Activated CD4-positive, alpha-beta T cell treated with anti-CD3 and anti-CD28 coated beads, Interleukin-10, Interleukin-2, amounts not matched to agents 100 ng/mL and 50 ng/mL, durations not matched to agents 16 hours and 8 hours (primary cell): ENCODE measurements at regions not wholly inside any gene's neighbourhood (a gene's known extent, or its start where the extent isn't known, plus 50 kb on each side); places are given as distances from the start of the nearest gene placed in this dataset.
"Not testable (repeated sequence)": the region's sequence is repeated elsewhere in the genome, so short reads cannot be mapped to it uniquely, and the experiment has no call there.

Experiments used
- DNase-seq: peaks from one replicate; pipeline ENCODE4 v3.0.0-alpha.2; 2020

DNA sequence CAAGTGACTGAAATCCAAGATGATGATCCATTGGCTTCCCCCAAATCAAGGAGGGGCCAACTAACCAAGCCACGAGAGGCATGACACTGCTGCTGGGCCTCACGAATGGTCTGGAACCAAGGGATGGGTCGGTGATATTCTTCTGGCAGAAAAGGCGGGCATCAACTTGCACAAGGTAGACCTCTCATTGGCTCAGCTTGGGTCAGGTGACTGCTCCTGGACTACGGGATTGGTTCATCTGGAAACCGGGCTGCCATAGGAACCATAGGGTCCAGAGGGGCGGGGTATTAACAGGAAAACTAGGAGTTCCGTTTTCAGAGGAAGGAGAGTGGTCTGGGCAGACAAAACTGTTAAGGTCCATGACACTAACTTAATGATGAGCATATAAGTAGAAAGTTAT lies 100.9 kb downstream of the TFAP2C start:
- DNase-seq = no peak

DNA sequence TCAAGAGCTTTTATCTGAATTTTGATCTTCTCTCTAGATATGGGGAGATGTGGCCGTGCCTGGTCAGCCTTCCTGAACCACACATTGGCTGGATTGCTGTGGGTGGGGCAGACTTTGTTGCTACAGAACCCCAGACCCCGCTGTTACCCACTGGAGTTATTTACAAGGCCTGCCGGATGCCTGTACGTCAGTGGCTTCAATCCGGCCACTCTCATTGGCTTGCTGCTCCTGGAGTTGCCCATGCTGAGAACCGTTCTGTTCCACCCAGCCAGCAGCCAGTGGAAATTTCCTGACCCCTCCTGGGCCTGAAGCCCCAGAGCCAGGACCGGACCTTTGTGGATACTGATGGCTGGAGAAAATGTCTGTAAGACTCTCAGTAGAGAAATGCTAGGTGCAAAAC lies 101.9 kb downstream of the TFAP2C start:
- no peak for DNase-seq

DNA sequence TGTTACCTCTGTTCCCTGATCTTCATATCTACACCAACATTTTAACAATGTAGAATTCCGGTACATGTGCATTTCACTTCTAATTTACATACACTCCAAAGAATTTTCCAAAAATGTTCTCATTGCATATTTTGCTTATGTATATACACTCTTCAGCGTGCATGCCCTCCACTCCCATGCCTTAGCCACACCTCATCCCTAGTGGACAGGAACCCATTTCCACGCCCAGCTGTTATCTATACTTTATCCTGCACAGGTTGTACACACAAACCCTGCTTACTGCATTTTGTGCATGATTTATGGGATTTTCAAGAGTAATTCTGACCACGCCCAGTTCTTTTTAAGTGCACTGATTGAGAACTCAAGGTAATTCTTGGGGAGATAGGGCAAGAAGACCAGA lies 102.4 kb downstream of the TFAP2C start:
- no peak for DNase-seq

DNA sequence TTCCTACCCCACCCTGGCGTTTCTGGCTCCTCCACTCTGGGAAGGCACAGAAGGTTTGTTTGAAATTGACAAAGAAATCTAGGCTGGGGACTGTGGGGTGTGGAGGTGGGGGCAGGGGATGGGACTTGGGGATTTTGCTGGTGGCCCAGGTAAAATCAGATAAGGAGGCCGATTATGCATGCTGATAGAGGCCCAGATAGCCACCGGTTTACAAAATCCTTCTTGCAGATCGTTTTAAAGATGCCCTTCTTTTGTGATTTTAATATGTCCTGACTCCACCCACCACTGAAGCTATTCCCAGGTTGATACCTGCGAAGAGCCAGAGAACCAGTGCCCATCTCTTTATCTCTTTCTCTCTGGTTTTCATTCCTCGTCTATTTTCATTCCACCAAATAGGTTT lies 104.9 kb downstream of the TFAP2C start:
- DNase-seq = no peak

DNA sequence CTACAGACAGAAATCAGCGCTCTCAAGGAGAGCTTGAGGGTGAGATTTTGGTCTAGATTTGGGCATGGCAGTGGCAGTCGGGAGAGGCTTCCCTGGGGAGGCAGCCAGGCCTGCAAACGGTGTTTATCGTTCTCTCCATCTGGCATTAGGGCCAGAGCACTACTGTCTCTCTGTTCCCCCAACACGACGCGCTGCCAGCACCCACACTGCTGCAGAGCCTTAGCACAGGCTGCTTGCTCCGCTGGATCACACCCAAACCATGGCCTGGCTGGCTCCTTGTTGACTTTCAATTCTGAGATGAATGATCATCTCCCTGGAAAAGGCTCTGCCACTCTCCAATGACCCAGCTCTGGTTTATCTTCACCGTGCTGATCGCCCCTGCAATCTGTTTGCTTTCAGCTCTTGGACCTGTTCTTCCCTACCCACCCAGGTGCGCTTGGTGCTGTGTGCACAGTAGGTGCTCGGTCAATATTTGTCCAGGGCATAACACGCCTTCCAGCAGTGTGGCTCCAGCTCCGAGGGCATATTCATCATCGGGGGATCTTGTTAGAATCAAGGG lies 106.1 kb downstream of the TFAP2C start:
- no peak for DNase-seq

DNA sequence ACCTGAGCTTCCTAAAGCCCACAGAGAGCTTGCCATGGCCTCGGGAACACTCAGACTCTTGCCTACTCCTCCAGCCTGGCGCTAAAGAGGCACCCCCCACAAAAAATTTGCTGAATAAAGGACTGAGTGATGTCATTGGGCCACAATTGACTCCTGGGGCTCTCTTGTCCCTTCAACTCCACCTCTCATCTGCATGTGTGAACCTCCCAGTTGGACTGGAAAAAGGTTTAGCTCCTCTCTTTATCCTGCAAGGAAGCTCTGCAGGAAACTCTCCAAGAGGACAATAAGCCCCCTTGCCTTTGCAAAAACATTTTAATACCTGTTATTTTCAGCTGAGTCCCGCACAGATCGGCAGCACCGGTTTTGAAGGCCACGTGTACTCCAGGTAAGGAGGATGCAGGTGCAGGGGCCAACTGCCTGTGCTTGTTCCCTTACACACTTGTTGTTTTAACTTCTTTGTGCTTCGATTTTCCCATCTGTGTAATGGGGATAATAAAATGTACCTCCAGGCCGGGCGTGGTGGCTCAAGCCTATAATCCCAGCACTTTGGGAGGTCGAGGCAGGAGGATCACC lies 107.3 kb downstream of the TFAP2C start:
- no peak for DNase-seq

DNA sequence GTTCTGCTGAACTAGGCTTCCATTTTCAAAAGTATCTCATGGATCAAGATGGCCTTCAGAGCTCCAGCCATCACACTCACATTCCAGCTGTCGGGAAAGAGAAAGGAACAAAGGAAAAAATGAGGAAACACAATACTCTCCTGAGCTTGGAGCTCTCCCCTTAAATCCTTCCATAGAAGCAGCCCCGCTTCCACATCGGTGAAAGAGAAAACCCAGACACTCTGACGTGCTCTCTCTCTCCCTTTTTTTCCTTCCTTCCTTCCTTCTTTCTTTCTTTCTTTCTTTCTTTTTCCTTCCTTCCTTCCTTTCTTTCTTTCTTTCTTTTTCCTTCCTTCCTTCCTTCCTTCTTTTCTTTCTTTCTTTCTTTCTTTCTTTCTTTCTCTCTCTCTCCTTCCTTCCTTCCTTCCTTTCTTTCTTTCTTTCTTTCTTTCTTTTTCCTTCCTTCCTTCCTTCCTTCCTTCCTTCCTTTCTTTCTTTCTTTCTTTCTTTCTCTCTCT lies 115.3 kb downstream of the TFAP2C start:
- not testable (repeated sequence) for DNase-seq

DNA sequence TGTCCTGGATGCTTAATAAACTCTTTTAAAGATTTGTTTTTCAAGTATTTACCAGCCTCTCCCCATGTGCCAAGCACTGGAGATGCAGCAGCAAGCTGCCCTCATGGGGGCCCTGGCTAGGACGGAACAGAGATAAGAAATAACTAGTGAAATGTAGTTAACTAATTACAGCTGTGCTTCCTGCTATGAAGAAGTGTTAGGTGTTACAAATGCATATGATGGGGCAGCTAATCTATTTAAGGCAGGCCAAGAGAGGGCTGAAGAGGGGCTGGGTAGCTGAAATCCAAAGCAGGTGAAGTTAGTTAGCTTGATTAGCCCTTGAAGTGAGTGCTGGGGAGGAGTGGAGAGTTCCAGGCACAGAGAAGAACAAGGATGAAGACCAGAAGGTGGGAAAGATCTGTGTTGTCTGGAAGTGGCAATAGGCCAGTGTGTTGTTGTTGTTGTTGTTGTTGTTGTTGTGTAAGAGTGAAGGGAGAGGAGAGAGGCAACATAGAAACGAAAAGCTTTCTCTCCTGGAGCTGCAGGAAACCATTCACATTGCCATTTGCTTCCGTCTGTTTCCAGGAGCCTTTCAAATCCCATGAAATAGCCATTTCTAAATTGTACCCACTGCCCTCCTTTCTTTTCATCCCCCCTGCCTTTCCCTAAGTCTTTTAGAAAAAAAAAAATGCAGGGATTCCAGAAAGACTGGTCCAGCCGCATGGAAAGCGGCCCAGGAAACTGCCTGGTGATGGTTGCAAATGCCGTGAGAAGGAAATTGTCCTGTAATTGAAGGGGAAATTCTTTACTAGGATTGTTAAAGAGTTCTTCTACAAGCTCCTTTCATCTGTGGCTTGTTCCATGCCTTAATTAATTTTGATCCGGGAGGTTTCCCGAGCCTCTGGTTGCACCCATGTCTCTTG lies 119.6 kb downstream of the TFAP2C start:
- DNase-seq = no peak

DNA sequence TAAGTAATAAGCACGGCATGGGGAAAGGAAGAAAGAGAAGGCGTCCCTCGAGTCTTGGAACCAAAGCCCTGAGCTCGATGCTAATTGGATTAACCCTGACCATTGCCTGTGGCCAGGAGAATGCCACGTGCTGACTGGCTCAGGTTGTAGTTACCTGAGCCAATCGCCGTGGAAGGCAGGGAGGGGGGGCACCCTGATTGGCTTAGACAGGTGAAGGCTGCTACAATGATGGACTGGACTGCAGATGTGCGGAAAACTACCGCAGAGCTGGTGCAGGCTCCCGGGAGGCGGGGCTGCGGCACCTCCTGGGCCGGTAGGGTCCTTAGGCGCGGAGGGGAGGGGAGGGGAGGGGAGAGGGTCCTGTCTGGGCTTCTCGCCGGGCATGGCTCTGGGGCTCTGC lies 121.3 kb downstream of the TFAP2C start:
- no peak for DNase-seq

DNA sequence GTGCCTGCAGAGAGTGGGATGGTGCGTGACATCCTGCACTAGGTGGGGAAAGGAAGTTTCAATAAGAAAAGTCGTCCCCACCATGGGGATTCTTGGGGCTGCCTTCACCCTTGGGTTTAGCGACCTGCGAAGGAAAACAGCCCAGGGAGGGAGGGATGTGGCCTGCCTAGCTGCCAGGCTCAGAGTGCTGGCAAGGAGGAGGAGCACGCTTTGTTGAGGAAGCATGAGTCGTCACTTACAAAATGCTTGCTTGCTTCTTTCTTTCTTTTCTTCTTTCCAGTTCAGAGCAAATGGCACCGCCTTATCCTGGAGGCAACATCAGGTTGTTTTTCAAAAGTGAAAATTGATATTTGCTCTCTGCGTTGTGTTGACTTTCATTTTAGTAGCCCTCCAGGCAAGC lies 123.2 kb downstream of the TFAP2C start:
- DNase-seq = no peak

DNA sequence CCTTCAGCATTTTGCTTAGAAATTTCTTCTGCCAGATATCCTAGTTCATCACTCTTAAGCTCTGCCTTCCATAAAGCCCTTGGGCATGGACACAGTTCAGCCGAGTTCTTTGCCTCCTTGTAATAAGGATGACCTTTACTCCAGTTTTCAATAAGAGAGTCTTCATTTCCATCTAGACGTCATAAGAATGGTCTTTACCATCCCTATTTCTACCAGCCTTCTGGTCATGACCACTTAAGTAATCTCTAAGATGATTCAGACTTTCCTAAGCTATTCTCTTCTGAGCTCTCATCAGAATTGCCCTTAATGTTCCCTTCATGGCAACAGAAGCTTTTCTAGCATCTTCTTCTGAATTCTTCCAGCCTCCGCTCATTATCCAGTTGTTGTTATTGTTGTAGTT lies 126.1 kb downstream of the TFAP2C start:
- DNase-seq = no peak

DNA sequence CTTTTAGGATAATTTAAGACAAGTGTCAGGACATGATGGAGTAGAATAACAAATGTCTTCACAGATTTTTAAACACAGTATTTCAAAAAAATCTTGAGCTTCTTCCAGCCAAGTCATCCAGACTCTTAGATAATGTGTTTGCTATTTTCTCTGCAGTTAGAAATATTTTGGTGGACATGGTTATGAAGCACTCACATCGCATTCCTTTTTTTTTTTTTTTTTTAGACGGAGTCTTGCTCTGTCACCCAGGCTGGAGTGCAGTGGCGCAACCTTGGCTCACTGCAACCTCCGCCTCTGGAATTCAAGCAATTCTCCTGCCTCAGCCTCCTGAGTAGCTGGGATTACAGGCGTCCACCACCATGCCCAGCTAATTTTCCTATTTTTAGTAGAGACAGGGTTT lies 127.6 kb downstream of the TFAP2C start:
- DNase-seq = not testable (repeated sequence)

DNA sequence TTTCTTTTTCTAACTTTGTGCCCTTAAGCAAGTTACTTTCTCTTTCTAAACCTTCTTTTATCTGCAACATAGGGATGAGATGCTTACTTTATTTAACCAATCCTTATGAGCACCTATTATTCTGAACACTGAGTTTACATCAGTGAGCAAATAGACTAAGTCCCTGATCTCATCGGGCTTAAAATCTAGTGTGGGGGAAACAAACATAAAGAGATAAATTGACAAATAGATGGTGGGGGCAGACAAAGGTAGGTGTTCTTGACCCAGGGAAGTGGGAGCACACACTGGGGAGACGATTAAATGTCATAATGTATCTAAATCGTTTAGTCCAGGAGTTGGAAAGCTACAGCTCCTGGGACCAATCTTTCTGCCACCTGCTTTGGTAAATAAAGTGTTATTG lies 129.6 kb downstream of the TFAP2C start:
- DNase-seq = no peak

DNA sequence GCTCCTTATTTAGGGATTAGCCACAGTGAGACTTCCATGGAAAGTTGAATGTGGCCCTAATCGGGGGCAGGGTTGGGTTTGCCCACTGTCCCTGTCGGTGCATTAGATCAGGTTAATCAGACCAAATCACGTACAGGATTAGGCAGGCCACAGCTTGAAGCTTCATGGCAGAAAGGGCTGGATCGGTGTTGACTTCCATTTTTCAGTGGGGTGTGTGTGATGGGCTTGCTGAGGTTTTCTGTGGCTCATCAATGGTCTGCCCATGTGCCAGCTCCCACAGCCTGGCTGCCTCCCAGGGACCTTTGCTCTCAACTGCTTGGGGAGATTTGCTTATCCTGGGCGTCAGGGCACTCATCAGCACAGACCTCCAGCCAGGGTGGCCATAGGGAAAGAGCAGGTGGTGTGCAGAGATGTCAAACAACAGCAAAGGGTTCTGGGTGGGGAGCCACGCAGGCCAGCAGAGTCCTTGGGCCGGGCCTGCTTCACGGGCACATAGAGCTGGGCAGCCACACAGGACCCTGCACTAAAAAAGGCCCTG lies 130.7 kb downstream of the TFAP2C start:
- no peak for DNase-seq

DNA sequence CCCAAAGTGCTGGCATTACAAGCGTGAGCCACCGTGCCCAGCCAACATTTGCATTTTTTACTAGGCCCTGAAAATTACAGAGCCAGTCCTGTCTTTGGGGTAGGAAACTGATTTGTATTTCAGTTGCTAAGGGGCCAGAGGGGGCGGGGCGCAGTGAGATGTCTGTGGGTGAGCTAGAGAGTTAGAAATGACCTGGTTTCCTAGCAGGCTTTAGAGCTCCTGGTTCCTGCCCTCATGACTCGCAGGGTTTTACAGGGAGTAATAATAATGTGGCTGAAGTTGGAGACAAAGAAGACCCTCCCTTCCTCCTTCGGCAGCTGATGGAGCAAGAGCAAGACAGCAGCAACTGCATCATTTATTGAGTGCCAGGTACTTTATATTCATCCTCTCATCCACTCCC lies 131.5 kb downstream of the TFAP2C start:
- no peak for DNase-seq

DNA sequence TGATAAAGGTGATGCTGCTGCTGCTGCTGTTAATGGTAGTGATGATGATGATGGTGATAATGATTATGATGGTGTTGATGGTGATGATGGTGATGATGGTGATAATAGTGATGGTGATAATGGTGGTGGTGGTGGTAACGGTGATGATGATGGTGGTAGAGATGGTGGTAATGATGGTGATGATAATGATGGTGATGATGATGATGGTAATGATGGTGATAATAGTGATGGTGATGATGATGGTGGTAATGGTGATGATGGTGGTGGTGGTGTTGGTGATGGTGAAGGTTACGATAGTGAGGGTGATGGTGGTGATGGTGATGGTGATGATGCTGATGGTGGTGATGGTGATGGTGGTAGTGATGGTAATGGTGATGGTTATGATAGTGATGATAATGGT lies 132.3 kb downstream of the TFAP2C start:
- DNase-seq = no peak

DNA sequence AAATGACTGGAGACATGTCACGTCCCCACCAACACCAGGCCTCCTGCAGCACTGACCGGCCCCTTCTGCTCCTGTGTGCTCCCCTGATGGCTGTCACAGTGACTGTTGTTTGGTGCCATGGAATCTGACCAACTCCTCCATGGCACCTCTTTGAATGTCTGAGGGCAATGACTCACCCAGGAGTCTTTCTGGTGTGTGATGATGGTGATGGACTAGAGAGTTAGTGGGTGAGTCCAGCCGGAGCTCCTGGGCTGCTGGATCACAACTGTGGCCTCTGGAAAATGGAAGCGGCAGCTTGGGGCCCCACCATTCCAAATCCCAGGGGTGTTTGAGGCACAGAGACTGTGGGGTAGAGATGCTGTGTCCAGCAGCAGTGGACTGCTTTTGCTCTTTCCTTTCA lies 133.3 kb downstream of the TFAP2C start:
- no peak for DNase-seq

DNA sequence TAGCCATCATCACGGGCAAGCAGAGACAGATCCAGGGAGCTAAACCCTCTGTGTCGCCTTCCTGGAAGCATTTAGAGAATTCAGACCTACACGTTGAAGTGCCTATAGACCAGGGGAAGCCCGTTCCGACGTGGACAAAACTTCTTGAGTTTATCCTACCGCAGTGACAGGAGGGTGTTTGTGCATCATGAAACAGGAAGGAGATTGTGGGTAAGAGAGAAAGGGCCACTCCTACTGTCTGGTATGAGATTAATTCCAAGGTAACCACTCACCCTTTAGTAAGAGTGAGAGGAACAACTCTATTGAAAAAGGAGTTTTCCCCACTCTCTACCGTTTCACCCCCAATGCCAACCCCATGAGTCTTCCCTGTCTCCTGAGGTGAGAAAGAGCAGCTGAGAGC lies 133.7 kb downstream of the TFAP2C start:
- DNase-seq = no peak

DNA sequence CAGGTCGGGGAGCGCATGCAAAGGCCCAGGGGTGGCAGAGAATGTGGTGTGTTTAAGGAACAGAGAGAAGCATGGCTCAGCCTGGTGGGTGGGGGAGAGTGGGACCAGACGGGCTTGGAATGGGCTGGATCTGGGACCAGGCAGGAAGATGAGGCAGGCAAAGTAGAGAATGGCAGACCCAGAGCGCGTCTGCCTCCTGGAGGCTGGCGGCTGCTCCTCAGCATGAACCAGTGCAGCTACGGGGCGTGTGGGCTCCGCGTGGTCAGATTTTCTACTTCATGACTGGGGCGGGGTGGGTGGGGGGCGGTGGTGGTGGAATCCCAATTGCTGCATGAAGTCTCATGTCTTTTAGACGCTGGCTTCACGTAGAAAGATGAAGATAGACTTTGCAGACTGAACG lies 135.6 kb downstream of the TFAP2C start:
- no peak for DNase-seq

DNA sequence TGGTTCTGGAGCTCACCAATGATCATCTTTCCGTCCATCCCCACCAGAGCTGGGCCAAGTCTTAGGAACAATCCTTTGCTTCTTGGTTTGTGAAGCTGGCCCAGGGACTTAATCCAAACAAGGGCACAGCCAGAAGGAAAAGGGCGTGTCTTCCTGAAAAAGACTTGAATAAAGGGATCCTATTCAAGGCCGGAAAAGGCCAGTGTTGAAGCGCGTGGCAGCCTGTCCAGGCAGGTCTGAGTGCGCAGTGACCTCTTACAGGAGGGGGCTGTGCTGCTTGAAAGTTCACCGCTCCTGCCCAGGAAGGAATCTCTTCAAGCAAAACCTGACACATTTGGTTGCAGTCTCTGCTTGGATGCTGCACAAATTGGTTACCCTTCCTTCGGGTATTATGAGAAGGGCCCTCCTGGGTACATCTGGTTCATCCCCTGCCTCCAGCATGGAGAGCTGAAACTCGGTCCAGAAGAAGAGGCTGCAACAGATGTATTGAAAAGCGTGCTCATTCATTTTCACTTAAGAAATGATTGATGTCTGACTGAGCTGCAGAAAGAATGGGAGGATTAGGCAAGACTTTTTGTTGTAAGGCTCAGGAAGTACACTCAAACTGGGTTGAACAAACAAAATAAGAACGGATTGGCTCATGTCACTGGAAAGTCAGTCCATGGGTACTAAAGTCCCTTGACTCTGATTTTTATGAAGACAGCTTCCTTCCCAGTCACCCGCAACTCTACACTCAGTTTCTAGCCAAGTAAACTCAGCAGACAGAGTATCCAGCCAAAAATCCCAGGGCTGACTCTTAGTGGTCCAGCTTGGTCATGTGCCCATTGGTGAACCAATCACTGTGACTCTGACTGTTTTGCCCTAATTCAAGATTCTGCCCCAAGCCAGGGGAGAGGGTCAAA lies 136.3 kb downstream of the TFAP2C start:
- no peak for DNase-seq

DNA sequence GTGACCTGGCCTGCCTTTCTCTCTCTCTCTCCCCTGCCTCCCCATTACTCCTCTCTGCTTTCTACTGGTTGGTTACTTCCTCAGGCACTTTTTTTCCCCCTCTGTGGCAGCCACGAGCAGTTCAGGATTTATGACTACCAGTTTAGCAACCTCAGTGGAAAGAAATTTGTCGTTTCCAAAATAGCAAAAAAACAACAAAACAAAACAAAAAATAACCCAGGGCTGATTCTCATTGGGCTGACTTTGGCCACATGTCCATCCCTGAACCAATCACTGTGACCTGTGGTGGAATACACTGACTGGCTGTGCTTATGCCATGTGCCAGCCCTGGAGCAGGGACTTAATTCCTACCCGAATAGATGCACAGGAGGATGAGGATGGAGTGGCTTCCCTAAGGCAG lies 137.4 kb downstream of the TFAP2C start:
- no peak for DNase-seq

DNA sequence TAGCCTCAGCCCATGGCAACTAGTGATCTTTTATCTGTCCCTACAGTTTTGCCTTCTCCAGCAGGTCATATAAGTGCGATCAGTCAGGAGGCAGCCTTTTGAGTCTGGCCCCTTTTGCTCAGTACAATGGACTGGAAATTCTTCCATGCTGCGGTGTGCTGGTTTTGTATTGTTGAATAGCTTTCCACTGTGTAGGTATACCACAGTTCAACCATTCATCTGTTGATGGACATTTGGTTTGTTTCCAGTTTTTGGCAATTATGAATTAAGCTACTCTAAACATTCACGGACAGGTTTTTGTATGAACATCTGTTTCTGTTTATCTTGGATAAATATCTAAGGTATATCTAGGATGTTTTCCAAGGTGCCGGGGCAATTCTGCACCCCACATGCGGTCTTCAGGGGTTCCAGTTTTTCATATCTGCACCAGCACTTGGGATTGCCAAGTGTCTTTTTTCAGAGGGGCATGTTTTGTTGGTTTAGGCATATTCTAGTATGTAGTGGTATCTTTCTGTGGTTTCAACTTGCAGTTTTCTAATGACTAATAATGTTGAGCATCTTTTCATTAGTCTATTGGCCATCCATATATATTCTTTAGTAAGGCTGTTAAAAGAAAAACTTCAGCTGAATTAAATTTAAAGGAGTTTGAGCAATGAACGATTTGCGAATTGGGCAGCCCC lies 141.0 kb downstream of the TFAP2C start:
- DNase-seq = no peak
